GM18511 (cell line): ENCODE measurements at regions not wholly inside any gene's neighbourhood (a gene's known extent, or its start where the extent isn't known, plus 50 kb on each side); places are given as distances from the start of the nearest gene placed in this dataset.

Experiments
- ATAC-seq: cut with Tn5 transposase; IDR thresholded peaks from one replicate; pipeline ENCODE4 v1.9.1; 2021; ENCODE audit warnings: mild to moderate bottlenecking, moderate library complexity; ENCODE audit not compliant: unreplicated experiment

DNA sequence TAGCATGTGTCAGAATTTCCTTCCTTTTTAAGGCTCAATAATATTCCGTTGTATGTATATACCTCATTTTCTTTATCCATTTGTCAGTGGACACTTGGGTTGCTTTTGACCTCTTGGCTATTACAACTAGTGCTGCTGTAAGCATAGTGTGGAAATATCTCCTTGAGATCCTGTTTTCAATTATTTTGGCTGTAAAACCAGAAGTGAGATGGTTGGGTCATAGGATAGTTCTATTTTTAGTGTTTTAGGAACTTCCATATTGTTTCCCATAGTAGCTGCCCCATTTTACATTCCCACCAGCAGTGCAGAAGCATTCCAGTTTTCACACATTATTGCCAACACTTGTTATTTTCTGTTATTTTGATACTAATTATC is 70.4 kb upstream of the C15orf39 start:
- no peak for ATAC-seq

DNA sequence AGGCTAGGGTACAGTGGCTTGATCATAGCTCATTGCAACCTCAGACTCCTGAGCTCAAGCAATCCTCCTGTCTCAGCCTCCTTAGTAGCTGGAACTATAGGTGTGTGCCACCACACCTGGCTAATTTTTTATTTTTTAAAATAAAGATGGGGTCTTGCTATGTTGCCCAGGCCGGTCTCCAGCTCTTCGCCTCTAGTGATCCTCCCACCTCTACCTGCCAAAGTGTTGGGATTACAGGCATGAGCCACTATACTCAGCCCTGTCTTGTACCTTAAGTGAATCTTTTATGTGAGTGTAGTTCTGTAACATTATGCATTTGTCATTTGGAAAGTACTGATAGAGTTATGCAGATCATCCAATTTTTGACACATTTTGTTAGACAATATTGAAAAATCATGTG is 66.9 kb upstream of the C15orf39 start:
- ATAC-seq, result no peak

DNA sequence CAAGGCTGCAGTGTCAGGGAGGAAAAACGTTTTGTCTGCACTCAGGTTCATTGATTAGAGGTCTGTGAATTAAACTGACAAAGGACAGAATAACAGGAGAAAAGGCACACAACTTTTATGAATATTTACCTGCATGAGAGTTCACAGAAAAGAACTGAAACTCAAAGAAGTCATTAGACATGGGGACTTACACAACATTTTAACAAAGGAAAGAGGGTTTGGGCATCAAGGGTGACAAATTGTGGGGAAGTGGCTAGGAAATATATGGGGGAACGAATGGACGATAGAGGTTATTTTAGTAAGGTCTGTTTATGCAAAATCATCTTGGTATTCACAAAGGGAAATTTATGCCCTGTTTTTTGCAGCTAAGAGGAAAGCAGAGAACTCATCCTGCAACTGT is 65.6 kb upstream of the C15orf39 start:
- ATAC-seq, result no peak

DNA sequence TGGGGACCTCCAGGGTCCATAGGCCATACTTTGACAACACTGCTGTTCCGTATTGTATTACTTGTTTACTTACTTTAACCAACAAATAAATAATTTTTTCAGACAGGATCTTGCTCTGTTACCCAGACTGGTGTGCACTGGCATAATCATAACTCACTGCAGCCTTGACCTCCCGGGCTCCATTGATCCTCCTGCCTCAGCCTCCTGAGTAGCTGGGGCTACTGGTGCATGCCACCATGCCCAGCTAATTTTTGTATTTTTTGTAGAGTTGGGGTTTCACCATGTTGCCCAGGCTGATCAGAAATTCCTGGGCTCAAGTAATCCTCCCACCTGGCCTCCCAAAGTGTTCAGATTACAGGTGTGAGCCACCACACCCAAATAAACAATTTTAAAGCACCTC is 64.9 kb upstream of the C15orf39 start:
- ATAC-seq, result no peak

DNA sequence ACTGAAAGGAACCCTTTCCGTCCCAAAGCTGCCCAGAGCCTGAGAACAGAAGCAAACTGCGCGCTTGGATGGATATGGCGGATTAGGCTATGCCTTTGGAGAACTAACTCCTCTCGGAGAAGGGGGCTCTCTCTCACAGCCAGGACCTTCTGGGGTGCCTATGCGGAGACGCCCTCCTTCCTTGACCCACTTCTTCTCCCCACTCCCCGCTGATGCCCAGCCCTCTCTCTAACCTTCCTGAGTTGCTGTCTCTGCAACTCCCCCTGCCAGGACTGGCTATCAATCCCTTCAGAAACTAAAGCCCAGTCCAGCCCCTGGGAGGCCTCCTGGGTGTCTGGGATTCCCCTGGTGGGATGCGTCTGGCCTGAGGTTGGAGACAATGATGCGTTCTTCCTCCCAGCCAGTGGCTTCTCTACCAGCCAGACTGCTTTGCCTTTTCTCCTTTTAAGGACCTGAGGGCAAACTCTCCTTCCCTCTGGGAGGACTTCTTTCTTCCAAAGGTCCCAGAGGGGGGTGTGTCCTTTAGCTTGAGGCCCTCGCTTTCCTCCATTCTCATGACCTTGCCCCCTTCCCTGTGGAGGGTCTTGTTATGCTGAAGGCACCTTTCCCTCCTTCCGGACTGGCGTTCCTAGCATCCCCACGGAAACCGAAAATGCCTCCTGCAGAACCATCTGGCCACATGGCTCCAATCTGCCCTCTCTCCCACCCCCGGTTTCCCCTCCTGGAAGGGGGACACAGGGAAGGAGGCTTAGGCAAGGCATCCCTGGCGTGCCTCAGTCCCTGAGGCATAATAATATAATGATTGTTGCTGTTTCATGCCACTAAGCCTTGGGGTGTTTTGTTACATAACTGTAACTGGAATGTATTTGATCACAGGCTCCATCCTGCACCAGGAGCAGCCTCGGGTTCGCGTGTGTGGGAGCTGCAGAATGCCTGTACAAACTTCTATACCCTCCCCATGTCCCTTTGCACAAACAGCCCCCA is 63.4 kb upstream of the C15orf39 start:
- ATAC-seq, result no peak

DNA sequence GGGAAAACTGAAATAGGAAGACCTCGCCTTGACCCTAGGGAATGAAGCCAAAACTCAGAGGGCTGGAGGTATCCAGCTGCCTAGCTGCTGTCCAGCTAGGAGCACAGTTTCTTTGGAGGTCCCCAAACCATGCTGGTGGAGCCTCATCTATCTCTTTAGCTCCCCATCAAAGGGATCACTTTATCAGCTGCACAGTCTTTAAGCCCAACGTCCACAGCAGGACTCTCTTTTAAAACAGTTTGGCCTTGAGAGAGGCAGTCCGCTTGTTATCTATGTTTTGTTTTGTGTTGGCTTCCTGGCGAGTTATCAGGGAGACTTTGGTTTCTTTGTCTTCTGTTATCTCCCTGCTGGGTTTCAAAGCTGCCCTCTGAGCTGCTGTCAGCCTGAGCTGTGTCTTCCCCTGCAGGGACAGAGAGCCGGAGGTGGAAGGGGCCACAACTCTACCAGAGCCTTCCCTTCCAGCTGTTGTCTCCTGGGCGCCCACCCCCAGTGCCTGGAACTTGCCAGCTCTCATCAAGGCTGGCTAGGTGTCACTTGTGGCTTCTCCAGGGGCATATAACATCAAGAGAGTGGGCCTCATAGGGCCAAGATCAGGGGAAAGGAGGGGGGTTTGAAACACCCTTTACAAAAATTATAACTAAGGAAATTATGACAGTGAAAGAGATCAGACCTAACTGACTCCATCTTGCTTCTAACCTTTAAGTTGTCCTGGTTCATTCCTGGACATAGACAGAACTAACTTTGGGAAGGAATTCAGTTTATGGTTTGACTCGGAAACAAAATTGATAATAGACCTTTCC is 61.4 kb upstream of the C15orf39 start:
- no peak for ATAC-seq

DNA sequence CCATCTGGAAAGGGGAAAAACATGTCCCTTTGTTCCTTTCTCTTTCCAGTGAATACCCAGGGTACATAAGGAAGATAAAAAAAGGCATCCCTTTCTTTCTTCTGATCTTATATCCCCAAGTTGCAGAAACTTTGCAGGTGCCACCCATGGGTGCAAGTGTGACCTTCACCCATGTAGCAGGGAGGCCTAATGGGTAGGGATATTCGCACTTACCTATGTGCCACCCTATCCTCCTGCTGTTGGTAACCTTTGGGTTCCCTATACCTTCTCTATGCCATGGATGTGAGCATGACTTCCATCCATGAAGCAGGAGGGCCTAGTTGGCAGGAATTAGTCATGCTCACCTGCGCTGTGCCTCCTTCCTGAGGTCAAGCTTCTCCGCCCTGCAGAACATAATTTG is 59.2 kb upstream of the C15orf39 start:
- no peak for ATAC-seq

DNA sequence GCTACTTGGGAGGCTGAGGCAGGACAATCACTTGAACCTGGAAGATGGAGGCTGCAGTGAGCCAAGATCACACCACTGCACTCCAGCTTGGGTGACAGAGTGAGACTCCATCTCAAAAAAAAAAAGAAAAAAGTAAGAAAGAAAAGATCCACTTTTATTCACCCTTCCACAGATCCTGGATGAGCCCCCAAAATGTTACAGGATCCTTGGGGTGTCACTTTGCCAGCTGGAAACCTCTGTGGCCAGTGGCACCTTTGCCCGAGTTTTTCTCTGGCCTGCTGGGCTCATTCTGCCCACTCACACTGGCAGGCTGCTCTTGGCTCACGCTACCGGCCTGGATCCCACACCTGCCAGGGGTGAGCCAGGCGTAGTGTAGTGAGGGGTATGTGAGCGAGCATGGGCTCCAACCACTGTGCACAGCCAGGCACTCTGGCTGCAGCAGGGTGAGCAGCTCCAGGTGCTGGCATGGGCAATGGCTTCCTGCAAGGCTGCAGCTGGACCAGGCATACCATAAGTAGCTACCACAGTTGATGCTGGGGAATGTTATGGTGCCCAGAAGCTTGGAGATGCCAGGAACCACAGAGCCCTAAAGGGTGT is 57.8 kb upstream of the C15orf39 start:
- no peak for ATAC-seq

DNA sequence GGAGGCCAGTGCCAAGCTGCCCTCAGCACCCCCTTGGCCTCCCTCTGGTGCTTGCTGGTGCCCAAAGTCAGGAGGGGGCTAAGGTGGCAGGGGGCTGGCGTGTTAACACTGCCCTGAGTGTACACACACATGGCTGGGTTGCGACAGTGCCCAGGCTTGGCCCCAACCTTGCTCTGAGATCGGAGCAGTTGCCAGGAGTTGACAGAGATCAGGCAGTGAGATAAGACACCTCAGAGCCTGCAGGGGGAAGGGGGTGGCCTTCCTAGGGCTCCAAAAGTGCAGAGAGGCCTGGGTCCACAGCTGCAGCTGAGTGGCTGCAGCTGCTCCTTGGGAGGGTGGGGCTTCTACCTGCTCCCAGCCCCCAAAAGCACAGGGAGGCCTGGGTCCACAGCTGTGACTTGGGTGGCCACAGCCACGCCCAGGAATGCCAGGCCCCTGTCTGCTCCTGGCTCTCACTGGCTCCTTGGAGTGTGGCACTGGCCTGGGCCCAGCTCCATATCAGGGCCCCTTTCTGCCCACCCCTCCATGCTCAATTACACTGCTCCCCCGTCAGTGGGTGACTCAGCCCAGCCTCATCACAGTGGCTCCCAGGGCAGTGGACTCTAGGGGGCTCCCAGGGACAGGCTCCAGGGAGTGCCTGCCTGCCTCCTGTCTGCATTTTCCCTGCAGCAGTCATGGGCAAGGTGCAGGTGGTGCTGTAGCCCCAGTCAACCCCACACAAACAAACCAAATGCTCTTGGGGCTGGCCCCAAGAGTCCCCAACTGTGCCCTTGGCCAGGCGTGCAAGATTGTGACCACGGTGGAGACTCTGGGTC is 56.4 kb upstream of the C15orf39 start:
- ATAC-seq, result no peak

DNA sequence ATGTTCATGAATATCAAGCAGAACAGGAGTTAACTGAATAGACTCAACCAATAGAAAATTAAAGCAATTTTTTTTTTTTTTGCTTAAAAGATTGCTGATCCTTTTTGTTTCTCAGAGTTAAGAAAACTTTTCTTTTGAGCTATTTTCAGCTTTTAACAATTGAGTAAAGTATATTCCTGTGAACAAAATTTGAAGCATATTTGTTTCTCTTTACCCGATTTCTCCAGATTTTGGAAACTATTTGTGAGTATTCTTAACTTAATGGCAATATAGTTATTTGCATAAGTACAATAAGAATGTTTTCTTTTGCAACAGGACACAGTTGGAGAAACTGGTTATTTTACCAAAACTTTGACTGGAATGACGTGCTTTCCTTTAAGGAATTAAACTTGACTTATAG is 53.4 kb upstream of the C15orf39 start:
- ATAC-seq, result no peak

DNA sequence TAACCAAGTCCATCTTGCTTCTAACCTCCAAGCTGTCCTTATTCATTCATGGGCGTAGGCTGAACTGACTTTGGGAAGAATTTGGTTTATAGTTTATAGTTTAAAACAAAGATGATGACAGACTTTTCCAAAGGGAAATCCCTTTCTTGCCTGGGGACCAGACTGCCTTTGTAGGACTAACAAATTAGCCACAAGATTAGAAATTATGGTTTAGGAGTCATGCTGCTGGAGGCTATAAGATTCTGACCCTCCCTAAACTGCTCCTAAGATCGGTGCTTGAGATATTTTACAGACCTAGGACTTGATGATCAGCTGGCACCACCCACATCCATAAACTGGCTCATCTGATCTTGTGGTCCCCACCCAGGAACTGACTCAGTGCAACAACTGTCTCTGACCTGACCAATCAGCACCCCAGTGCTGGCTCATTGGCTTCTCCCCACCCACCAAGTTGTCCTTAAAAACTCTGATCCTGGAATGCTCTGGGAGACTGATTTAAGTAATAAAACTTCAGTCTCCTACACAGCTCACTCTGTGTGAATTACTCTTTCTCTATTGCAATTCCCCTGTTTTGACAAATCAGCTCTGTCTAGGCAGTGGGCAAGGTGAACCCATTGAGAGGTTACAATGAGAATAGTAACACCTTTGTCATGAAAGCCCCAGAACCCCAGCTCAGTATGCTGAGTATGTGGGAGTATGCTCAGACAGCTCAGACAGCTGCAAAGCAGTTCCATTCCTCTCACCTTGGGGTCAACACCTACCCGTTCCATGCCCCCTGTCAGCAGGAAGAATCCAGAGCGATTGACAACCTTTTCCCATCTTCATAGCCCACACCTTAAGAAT is 51.6 kb upstream of the C15orf39 start:
- ATAC-seq, result no peak

DNA sequence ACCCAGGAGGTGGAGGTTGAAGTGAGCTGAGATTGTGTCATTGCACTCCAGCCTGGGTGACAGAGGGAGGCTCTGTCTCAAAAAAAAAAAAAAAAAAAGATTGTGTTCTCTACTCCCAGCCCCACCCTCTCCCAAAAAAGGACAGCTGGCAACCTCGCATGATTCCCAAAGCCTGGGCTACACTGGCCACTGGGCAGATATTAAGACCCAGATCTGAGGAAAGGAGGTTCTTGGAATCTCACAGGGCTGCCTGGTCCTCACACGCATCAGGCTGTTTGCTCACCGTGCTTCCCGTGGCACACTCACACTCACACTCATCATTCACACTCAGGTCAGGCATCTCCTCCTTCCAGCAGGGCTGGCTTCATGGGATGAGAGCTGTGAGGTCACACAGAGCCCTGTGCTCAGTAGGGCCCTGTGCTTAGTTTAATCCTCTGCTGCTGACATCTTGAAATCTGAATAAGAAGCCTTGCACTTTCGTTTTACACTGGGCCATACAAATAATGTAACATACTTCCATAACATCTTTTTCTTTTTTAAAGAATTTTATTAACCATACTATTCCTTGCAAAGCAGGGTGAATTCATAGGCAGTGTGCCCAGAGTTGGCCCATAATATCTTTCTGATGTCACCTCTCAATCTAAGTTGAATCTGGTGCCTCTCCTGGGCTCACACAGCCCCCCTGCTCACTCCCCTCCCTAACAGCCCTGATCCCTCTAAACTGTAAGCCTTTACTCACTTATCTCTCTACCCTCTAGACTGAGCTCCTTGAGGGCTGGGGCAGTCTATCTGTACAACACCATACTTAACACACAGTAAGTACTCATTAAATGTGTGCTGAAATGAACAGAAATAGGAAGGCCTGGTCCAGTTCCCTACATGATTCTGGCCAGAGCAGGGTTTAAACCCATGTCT is 50.2 kb upstream of the C15orf39 start:
- no peak for ATAC-seq
